ENCODE measurements at regions not wholly inside any gene's neighbourhood (a gene's known extent, or its start where the extent isn't known, plus 50 kb on each side); places are given as distances from the start of the nearest gene placed in this dataset.
A peak's percentile ranks its signal among the peaks of the same experiment; 100 is the strongest.

DNA sequence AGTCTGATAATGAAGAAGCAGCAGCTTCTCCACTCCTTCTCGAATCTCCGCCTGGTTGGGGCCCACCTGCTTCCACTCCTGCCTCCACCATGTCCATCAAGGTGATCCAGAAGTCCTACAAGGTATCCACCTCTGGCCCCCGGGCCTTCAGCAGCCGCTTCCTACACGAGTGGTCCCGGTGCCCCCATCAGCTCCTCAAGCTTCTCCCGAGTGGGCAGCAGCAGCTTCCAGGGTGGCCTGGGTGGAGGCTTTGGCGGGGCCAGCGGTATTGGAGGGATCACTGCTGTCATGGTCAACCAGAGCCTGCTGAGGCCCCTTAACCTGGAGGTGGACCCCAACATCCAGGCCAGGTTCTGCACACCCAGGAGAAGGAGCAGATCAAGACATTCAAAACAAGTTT lies 381.0 kb upstream of the USP15 start:
- Histone ChIP-seq H4K8ac (ENCODE audit: low read length) (no peak overlapping the region), H2AFZ (ENCODE audit: low read depth, low read length) (no peak overlapping the region), H3K9me3 (ENCODE audit: control insufficient read depth, low read length) (no peaks in the 10 kb centered on the region), H3K27ac (ENCODE audit: low read length, poor library complexity, severe bottlenecking) (no peak overlapping the region), H3K18ac (ENCODE audit: low read depth in 1 of 2, low read length in 2 of 2) (no peak overlapping the region), H2BK12ac (ENCODE audit: low read length in 2 of 2) (no peak overlapping the region), H2BK120ac (ENCODE audit: low read depth, low read length) (no peak overlapping the region), H3K79me1 (replicated peaks; ENCODE audit: low read length, poor library complexity, severe bottlenecking) (no peaks in the 10 kb centered on the region), H3K4me2 (ENCODE audit: low read length, poor library complexity, severe bottlenecking) (no peak overlapping the region), H2BK15ac (ENCODE audit: low read depth, poor library complexity, severe bottlenecking) (no peak overlapping the region), H3K14ac (ENCODE audit: low read length in 2 of 2) (no peak overlapping the region), H3K23ac (ENCODE audit: low read length in 2 of 2) (no peak overlapping the region), H3K4ac (ENCODE audit: low read depth in 1 of 2, low read length in 2 of 2) (no peak overlapping the region), H2AK5ac (ENCODE audit: low read length, severe bottlenecking) (no peak overlapping the region), H3K4me3 (ENCODE audit: insufficient read depth in 1 of 2, low read depth in 1 of 2, low read length in 2 of 2) (no peak overlapping the region), H3K27me3 (ENCODE audit: control insufficient read depth in 1 of 2, insufficient read depth in 1 of 2, low read length in 2 of 2) (no peaks in the 10 kb centered on the region), H3K4me1 (ENCODE audit: control insufficient read depth, insufficient read depth, low read depth, low read length) (no peaks in the 10 kb centered on the region), H3K36me3 (ENCODE audit: control insufficient read depth in 1 of 2, insufficient read depth in 2 of 2, low read depth in 1 of 2, low read length in 2 of 2) (no peaks in the 10 kb centered on the region), H2BK5ac (ENCODE audit: low read depth, low read length, poor library complexity, severe bottlenecking) (no peak overlapping the region), H4K91ac (ENCODE audit: low read length) (no peak overlapping the region), H3K9ac (ENCODE audit: low read length) (no peak overlapping the region)
- 95% methylated on average over 9 of the region's 9 CpGs for WGBS
- no peak for DNase-seq

GRCh38 chr12:61880186-61880585 lies 380.0 kb upstream of the USP15 start:
- WGBS, result 84% methylated on average over 7 of the region's 7 CpGs
- Histone ChIP-seq H3K9ac (ENCODE audit: low read length) (no peak overlapping the region), H3K79me1 (replicated peaks; ENCODE audit: low read length, poor library complexity, severe bottlenecking) (no peaks in the 10 kb centered on the region), H3K9me3 (ENCODE audit: control insufficient read depth, low read length) (no peaks in the 10 kb centered on the region), H3K18ac (ENCODE audit: low read depth in 1 of 2, low read length in 2 of 2) (no peak overlapping the region), H3K36me3 (ENCODE audit: control insufficient read depth in 1 of 2, insufficient read depth in 2 of 2, low read depth in 1 of 2, low read length in 2 of 2) (no peaks in the 10 kb centered on the region), H2BK15ac (ENCODE audit: low read depth, poor library complexity, severe bottlenecking) (no peak overlapping the region), H3K4me3 (ENCODE audit: insufficient read depth in 1 of 2, low read depth in 1 of 2, low read length in 2 of 2) (no peak overlapping the region), H2BK120ac (ENCODE audit: low read depth, low read length) (no peak overlapping the region), H2AK5ac (ENCODE audit: low read length, severe bottlenecking) (no peak overlapping the region), H3K4me2 (ENCODE audit: low read length, poor library complexity, severe bottlenecking) (no peak overlapping the region), H3K4ac (ENCODE audit: low read depth in 1 of 2, low read length in 2 of 2) (no peak overlapping the region), H3K4me1 (ENCODE audit: control insufficient read depth, insufficient read depth, low read depth, low read length) (no peaks in the 10 kb centered on the region), H4K8ac (ENCODE audit: low read length) (no peak overlapping the region), H3K14ac (ENCODE audit: low read length in 2 of 2) (no peak overlapping the region), H3K27ac (ENCODE audit: low read length, poor library complexity, severe bottlenecking) (no peak overlapping the region), H2BK5ac (ENCODE audit: low read depth, low read length, poor library complexity, severe bottlenecking) (no peak overlapping the region), H2AFZ (ENCODE audit: low read depth, low read length) (no peak overlapping the region), H3K23ac (ENCODE audit: low read length in 2 of 2) (no peak overlapping the region), H4K91ac (ENCODE audit: low read length) (no peak overlapping the region), H3K27me3 (ENCODE audit: control insufficient read depth in 1 of 2, insufficient read depth in 1 of 2, low read length in 2 of 2) (no peaks in the 10 kb centered on the region), H2BK12ac (ENCODE audit: low read length in 2 of 2) (no peak overlapping the region)
- DNase-seq, result no peak

- WGBS, result 60% methylated on average over 1 of the region's 1 CpG
- Histone ChIP-seq H3K4ac (ENCODE audit: low read depth in 1 of 2, low read length in 2 of 2) (no peak overlapping the region), H3K9me3 (ENCODE audit: control insufficient read depth, low read length) (no peaks in the 10 kb centered on the region), H2AK5ac (ENCODE audit: low read length, severe bottlenecking) (no peak overlapping the region), H2BK15ac (ENCODE audit: low read depth, poor library complexity, severe bottlenecking) (no peak overlapping the region), H3K27me3 (ENCODE audit: control insufficient read depth in 1 of 2, insufficient read depth in 1 of 2, low read length in 2 of 2) (no peaks in the 10 kb centered on the region), H3K4me3 (ENCODE audit: insufficient read depth in 1 of 2, low read depth in 1 of 2, low read length in 2 of 2) (no peak overlapping the region), H4K91ac (ENCODE audit: low read length) (no peak overlapping the region), H2AFZ (ENCODE audit: low read depth, low read length) (no peak overlapping the region), H2BK120ac (ENCODE audit: low read depth, low read length) (no peak overlapping the region), H3K4me2 (ENCODE audit: low read length, poor library complexity, severe bottlenecking) (no peak overlapping the region), H2BK12ac (ENCODE audit: low read length in 2 of 2) (no peak overlapping the region), H3K18ac (ENCODE audit: low read depth in 1 of 2, low read length in 2 of 2) (no peak overlapping the region), H3K23ac (ENCODE audit: low read length in 2 of 2) (no peak overlapping the region), H3K27ac (ENCODE audit: low read length, poor library complexity, severe bottlenecking) (no peak overlapping the region), H3K36me3 (ENCODE audit: control insufficient read depth in 1 of 2, insufficient read depth in 2 of 2, low read depth in 1 of 2, low read length in 2 of 2) (no peaks in the 10 kb centered on the region), H3K14ac (ENCODE audit: low read length in 2 of 2) (no peak overlapping the region), H2BK5ac (ENCODE audit: low read depth, low read length, poor library complexity, severe bottlenecking) (no peak overlapping the region), H4K8ac (ENCODE audit: low read length) (peak overlapping the region; percentile 37), H3K4me1 (ENCODE audit: control insufficient read depth, insufficient read depth, low read depth, low read length) (no peaks in the 10 kb centered on the region), H3K9ac (ENCODE audit: low read length) (no peak overlapping the region), H3K79me1 (replicated peaks; ENCODE audit: low read length, poor library complexity, severe bottlenecking) (no peaks in the 10 kb centered on the region)
- peak; percentile 66 for DNase-seq
Observed at GRCh38 chr12:61891632-61892031, 368.6 kb upstream of the USP15 start.

DNA sequence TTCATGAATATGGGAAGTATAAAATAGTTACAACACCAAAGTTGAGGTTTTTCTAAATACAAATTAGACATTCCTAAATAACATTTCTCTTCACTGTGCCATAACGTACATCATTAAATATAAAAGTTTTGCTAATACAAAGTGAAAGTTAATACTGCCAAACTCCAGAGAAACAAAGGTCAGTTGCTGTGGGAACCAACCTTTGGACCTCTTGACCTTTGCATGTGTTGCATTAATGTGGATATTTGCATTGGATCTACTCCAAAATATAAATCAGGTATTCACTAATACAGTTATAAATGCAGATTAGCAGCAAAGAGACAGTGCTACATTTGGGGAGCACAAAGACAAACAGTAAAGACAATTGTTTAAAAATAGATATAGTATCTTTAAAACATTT lies 366.0 kb upstream of the USP15 start:
- H3K9me3 ChIP-seq (ENCODE audit: control insufficient read depth, low read length), result peaks cover 9% of the 10 kb centered on the region
- no peak overlapping the region for H3K14ac ChIP-seq (ENCODE audit: low read length in 2 of 2)
- H2BK12ac ChIP-seq (ENCODE audit: low read length in 2 of 2), result no peak overlapping the region
- H3K79me1 ChIP-seq (replicated peaks; ENCODE audit: low read length, poor library complexity, severe bottlenecking), result no peaks in the 10 kb centered on the region
- H3K36me3 ChIP-seq (ENCODE audit: control insufficient read depth in 1 of 2, insufficient read depth in 2 of 2, low read depth in 1 of 2, low read length in 2 of 2), result no peaks in the 10 kb centered on the region
- H3K9ac ChIP-seq (ENCODE audit: low read length), result no peak overlapping the region
- no peak overlapping the region for H3K23ac ChIP-seq (ENCODE audit: low read length in 2 of 2)
- no peak overlapping the region for H3K4ac ChIP-seq (ENCODE audit: low read depth in 1 of 2, low read length in 2 of 2)
- H3K4me3 ChIP-seq (ENCODE audit: insufficient read depth in 1 of 2, low read depth in 1 of 2, low read length in 2 of 2), result no peak overlapping the region
- no CpG with 5 or more reads among the region's 1 CpG for WGBS
- no peak for DNase-seq
- no peak overlapping the region for H3K18ac ChIP-seq (ENCODE audit: low read depth in 1 of 2, low read length in 2 of 2)
- H3K4me2 ChIP-seq (ENCODE audit: low read length, poor library complexity, severe bottlenecking), result no peak overlapping the region
- no peak overlapping the region for H4K91ac ChIP-seq (ENCODE audit: low read length)
- H3K4me1 ChIP-seq (ENCODE audit: control insufficient read depth, insufficient read depth, low read depth, low read length), result no peaks in the 10 kb centered on the region
- H4K8ac ChIP-seq (ENCODE audit: low read length), result no peak overlapping the region
- H2AFZ ChIP-seq (ENCODE audit: low read depth, low read length), result no peak overlapping the region
- no peak overlapping the region for H3K27ac ChIP-seq (ENCODE audit: low read length, poor library complexity, severe bottlenecking)
- H2BK120ac ChIP-seq (ENCODE audit: low read depth, low read length), result no peak overlapping the region
- no peak overlapping the region for H2BK15ac ChIP-seq (ENCODE audit: low read depth, poor library complexity, severe bottlenecking)
- H2BK5ac ChIP-seq (ENCODE audit: low read depth, low read length, poor library complexity, severe bottlenecking), result no peak overlapping the region
- H2AK5ac ChIP-seq (ENCODE audit: low read length, severe bottlenecking), result no peak overlapping the region
- H3K27me3 ChIP-seq (ENCODE audit: control insufficient read depth in 1 of 2, insufficient read depth in 1 of 2, low read length in 2 of 2), result no peaks in the 10 kb centered on the region

Data from mesenchymal stem cell (in vitro differentiated cells and primary cell).